GM12873 (cell line): ENCODE measurements at regions not wholly inside any gene's neighbourhood (a gene's known extent, or its start where the extent isn't known, plus 50 kb on each side); places are given as distances from the start of the nearest gene placed in this dataset.

Experiments
- CTCF ChIP-seq: IDR thresholded peaks from 2 replicates; pipeline ENCODE4 v1.5.1; 2012; ENCODE audit warnings: low read depth, mild to moderate bottlenecking, moderate library complexity, low read length, control low read depth; ENCODE audit not compliant: insufficient read depth; ENCODE audit errors: missing control alignments

DNA sequence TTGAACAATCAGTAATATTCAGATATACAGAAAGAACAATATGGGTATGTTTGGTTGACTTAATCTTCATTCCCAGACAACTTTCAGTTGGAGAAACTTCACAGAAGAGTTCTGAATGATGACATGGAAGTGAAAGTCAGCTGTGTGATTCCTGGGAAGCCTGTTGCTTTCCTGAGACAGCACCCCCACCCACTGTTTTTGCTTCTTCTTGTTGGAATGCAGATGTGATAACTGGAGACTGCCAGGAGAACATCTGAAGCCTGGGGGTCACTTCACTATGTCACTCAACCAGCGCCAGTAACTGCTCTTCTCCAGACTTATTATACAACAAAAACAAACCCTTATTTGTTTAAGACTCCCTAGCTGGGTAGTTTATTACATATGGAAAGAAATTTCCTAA is 599.4 kb downstream of the ZIC1 start:
- TF ChIP-seq CTCF: no peak

- TF ChIP-seq CTCF: no peak
Observed at GRCh38 chr3:148020861-148021260, 611.7 kb downstream of the ZIC1 start.

DNA sequence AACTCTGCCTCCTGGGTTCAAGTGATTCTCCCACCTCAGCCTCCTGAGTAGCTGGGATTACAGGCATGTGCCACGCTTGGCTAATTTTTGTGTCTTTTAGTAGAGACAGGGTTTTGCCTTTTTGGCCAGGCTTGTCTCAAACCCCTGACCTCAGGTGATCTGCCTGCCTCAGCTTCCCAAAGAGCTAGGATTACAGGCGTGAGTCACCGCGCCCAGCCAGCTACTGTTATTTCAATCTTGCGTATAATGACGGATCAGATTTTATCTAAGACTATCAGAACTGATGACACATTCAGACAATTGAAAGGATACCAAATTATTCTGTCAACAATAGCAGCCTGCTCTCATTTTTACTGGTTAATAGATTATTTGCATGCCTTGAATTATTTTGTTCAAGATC is 612.2 kb downstream of the ZIC1 start:
- TF ChIP-seq CTCF: no peak

GRCh38 chr3:148023994-148024393 is 614.8 kb downstream of the ZIC1 start:
- TF ChIP-seq CTCF: no peak

GRCh38 chr3:148026009-148026588 is 616.9 kb downstream of the ZIC1 start:
- no peak for TF ChIP-seq CTCF

- TF ChIP-seq CTCF: no peak
Observed at GRCh38 chr3:148030975-148031374, 621.8 kb downstream of the ZIC1 start.

DNA sequence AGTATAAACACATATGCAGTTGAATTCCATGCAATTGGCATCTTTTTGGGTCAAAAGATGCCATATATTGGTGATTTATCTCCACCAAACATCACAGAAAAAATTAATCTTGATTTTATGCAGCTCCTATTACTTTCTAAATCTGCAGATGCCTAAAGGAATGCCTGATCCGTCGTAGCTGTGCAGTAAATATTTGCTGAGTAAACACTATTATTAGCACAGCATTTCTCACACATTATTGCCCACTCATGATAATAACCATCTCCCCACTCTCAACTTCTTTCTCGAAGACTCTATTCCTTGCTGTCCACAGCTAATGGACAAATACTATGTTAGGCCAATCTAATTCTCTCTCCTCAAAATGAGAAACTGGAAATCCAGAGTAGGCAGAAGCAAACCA is 625.2 kb downstream of the ZIC1 start:
- TF ChIP-seq CTCF: no peak

DNA sequence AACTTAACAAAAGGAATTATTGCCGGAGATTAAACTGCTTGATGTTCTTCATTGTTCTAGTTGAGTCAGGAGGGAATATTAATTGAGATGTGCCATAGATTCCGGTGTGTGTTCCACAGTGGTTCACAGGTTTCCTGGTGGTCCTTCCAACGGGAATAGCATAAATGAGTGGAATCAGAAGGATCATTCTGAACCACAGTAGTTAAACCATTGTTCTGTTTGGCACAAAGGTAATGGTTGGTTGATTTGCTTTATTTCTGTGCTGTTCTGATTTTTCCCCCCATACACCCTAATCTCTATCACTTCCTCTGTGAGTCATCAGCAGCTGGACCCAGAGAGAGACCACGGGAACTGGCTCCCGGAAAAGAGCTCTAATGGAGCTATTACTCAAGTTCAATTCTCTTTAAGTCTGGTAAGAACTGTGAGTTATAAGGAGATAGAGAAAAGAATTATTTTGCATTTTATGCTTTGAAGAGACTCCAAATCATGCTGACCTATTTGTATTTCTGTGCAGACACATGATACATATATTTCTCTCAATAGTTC is 627.2 kb downstream of the ZIC1 start:
- no peak for TF ChIP-seq CTCF
